ENCODE measurements at regions not wholly inside any gene's neighbourhood (a gene's known extent, or its start where the extent isn't known, plus 50 kb on each side); places are given as distances from the start of the nearest gene placed in this dataset.

DNA sequence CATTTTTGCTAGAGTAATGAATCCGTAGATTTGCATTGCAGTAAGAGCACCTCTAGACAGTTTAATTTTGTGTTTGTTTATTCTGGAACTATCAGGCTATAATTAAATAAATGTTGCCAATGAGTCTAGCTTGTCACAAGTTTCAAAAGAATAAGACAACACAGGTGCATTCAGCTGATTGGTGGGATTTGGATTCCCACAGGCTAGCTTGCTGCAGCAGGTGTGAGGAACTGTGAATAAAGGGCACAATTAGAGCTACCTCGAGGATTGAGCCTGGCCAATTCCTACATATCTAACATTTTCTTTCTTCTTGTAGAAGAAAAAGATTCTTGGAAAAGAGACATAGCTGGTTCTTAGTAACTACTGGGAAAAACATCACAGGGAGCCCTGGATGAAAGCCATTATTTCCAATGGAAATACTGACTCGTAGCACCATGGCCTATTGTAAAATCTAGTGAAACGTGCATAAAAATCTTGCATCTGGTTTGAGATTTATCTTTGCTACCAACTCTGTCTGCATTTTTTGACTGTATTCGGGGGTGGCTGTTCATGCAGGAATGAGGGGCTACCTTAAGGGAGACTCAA lies 360.9 kb downstream of the FGF9 start:
- ChIA-PET CTCF (no interaction called here), POLR2A (interaction anchor here (0.6 kb wide), 1 partner anchor 733 kb away, joined by 4 read pairs; no protein-coding TSS in a partner anchor)
- no peak for ATAC-seq
- intact Hi-C loops (cut with micrococcal nuclease; ENCODE audit: unreplicated experiment) (no loop called here), in situ Hi-C loops (cut with HindIII; ENCODE audit: low pct_unique_long_range_greater_than_20kb, low sequenced_read_pairs) (no loop called here)
- TF ChIP-seq SIN3A (IDR thresholded peaks at IDR 0.05; ENCODE audit: borderline replicate concordance, insufficient read depth, low read depth, low read length) (no peak), POLR2AphosphoS5 (IDR thresholded peaks at IDR 0.05; ENCODE audit: low read depth, low read length) (no peak), TCF7L2 (IDR thresholded peaks at IDR 0.05; ENCODE audit: low read depth, low read length) (no peak)
- TF ChIP-seq, protein P1, sequence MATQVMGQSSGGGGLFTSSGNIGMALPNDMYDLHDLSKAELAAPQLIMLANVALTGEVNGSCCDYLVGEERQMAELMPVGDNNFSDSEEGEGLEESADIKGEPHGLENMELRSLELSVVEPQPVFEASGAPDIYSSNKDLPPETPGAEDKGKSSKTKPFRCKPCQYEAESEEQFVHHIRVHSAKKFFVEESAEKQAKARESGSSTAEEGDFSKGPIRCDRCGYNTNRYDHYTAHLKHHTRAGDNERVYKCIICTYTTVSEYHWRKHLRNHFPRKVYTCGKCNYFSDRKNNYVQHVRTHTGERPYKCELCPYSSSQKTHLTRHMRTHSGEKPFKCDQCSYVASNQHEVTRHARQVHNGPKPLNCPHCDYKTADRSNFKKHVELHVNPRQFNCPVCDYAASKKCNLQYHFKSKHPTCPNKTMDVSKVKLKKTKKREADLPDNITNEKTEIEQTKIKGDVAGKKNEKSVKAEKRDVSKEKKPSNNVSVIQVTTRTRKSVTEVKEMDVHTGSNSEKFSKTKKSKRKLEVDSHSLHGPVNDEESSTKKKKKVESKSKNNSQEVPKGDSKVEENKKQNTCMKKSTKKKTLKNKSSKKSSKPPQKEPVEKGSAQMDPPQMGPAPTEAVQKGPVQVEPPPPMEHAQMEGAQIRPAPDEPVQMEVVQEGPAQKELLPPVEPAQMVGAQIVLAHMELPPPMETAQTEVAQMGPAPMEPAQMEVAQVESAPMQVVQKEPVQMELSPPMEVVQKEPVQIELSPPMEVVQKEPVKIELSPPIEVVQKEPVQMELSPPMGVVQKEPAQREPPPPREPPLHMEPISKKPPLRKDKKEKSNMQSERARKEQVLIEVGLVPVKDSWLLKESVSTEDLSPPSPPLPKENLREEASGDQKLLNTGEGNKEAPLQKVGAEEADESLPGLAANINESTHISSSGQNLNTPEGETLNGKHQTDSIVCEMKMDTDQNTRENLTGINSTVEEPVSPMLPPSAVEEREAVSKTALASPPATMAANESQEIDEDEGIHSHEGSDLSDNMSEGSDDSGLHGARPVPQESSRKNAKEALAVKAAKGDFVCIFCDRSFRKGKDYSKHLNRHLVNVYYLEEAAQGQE (IDR thresholded peaks at IDR 0.05; ENCODE audit: insufficient read depth in 1 of 2, low read depth in 2 of 2, low read length in 1 of 2): no peak
- TF ChIP-seq, protein P2, sequence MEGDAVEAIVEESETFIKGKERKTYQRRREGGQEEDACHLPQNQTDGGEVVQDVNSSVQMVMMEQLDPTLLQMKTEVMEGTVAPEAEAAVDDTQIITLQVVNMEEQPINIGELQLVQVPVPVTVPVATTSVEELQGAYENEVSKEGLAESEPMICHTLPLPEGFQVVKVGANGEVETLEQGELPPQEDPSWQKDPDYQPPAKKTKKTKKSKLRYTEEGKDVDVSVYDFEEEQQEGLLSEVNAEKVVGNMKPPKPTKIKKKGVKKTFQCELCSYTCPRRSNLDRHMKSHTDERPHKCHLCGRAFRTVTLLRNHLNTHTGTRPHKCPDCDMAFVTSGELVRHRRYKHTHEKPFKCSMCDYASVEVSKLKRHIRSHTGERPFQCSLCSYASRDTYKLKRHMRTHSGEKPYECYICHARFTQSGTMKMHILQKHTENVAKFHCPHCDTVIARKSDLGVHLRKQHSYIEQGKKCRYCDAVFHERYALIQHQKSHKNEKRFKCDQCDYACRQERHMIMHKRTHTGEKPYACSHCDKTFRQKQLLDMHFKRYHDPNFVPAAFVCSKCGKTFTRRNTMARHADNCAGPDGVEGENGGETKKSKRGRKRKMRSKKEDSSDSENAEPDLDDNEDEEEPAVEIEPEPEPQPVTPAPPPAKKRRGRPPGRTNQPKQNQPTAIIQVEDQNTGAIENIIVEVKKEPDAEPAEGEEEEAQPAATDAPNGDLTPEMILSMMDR (IDR thresholded peaks at IDR 0.05): no peak
- Histone ChIP-seq H3K27me3 (ENCODE audit: control insufficient read depth, insufficient read depth, low read length) (no peaks in the 10 kb centered on the region), H3K36me3 (ENCODE audit: control insufficient read depth, insufficient read depth, low read length) (no peaks in the 10 kb centered on the region), H3K4me3 (ENCODE audit: low read depth in 2 of 2, low read length in 2 of 2) (no peak overlapping the region), H3K9me3 (ENCODE audit: control insufficient read depth, insufficient read depth, low read depth, low read length) (no peaks in the 10 kb centered on the region), H3K27ac (ENCODE audit: low read length) (no peak overlapping the region), H3K4me1 (ENCODE audit: control insufficient read depth, insufficient read depth, low read length) (no peaks in the 10 kb centered on the region)
- DNase-seq (ENCODE audit: low read depth, low spot score): no peak
- no TSS peak for BruUV-seq (replicated peaks)

DNA sequence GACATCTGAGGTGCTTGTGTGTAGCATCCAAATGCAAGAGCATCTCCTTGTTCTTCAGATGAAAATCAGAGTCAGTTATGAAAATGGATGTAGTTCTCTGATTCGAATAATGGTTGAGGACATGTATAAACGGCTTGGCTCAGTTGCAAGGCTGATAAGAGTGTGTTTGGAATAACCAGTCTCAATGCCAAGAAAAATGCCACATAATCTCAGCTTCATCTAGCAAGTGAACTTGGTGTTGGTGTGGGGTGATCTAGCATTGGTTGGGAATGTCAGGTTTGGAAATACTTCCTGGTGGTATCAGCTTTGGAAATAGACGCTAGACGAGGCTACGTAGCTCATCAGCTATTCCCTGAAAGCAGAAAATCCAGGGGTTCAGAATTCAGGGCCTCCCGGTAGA lies 362.0 kb downstream of the FGF9 start:
- in situ Hi-C loops (cut with HindIII; ENCODE audit: low pct_unique_long_range_greater_than_20kb, low sequenced_read_pairs) (no loop called here), intact Hi-C loops (cut with micrococcal nuclease; ENCODE audit: unreplicated experiment) (no loop called here)
- DNase-seq (ENCODE audit: low read depth, low spot score) (no peak), ATAC-seq (no peak)
- no peaks in the 10 kb centered on the region for H3K27me3 ChIP-seq (ENCODE audit: control insufficient read depth, insufficient read depth, low read length)
- ChIA-PET CTCF (no interaction called here), POLR2A (no interaction called here)
- BruUV-seq (replicated peaks): no TSS peak
- H3K36me3 ChIP-seq (ENCODE audit: control insufficient read depth, insufficient read depth, low read length): no peaks in the 10 kb centered on the region
- H3K27ac ChIP-seq (ENCODE audit: low read length): no peak overlapping the region
- no peak for TF ChIP-seq SIN3A (IDR thresholded peaks at IDR 0.05; ENCODE audit: borderline replicate concordance, insufficient read depth, low read depth, low read length)
- H3K9me3 ChIP-seq (ENCODE audit: control insufficient read depth, insufficient read depth, low read depth, low read length): no peaks in the 10 kb centered on the region
- H3K4me3 ChIP-seq (ENCODE audit: low read depth in 2 of 2, low read length in 2 of 2): no peak overlapping the region
- H3K4me1 ChIP-seq (ENCODE audit: control insufficient read depth, insufficient read depth, low read length): no peaks in the 10 kb centered on the region

DNA sequence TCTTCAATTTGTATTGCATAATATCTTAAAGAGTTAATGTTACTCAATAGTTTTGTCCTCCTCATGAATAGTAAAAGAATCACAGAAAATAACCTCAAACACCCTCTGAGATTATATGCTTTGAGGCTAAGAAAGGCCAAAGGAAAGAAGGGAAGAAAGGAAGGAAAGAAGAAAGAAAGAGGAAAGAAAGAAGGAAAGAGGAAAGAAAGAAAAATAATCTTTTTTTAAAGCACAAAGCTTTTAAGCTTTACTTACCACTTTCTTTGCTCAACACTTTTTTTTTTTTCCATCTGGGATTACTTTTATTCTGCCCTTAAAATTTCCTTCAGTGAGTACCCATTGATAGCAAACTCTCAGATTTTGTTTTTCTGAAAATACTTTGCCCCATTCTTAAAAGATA lies 369.1 kb downstream of the FGF9 start:
- H3K9me3 ChIP-seq (ENCODE audit: control insufficient read depth, insufficient read depth, low read depth, low read length): no peaks in the 10 kb centered on the region
- no peak for DNase-seq (ENCODE audit: low read depth, low spot score)
- ChIA-PET POLR2A (no interaction called here), CTCF (interaction anchor here (0.7 kb wide), 1 partner anchor 11 kb away, joined by 9 read pairs; no protein-coding TSS in a partner anchor)
- no peak overlapping the region for H3K4me3 ChIP-seq (ENCODE audit: low read depth in 2 of 2, low read length in 2 of 2)
- TF ChIP-seq TCF7L2 (IDR thresholded peaks at IDR 0.05; ENCODE audit: low read depth, low read length) (no peak), SIN3A (IDR thresholded peaks at IDR 0.05; ENCODE audit: borderline replicate concordance, insufficient read depth, low read depth, low read length) (no peak), POLR2AphosphoS5 (IDR thresholded peaks at IDR 0.05; ENCODE audit: low read depth, low read length) (no peak)
- TF ChIP-seq, protein P2 (IDR thresholded peaks at IDR 0.05): no peak
- TF ChIP-seq, protein P1 (IDR thresholded peaks at IDR 0.05; ENCODE audit: insufficient read depth in 1 of 2, low read depth in 2 of 2, low read length in 1 of 2): no peak
- H3K4me1 ChIP-seq (ENCODE audit: control insufficient read depth, insufficient read depth, low read length): no peaks in the 10 kb centered on the region
- no peak for ATAC-seq
- BruUV-seq (replicated peaks): no TSS peak
- no peak overlapping the region for H3K27ac ChIP-seq (ENCODE audit: low read length)
- no peaks in the 10 kb centered on the region for H3K36me3 ChIP-seq (ENCODE audit: control insufficient read depth, insufficient read depth, low read length)
- intact Hi-C loops (cut with micrococcal nuclease; ENCODE audit: unreplicated experiment) (no loop called here), in situ Hi-C loops (cut with HindIII; ENCODE audit: low pct_unique_long_range_greater_than_20kb, low sequenced_read_pairs) (no loop called here)
- H3K27me3 ChIP-seq (ENCODE audit: control insufficient read depth, insufficient read depth, low read length): no peaks in the 10 kb centered on the region
